NB4 (cell line): ENCODE measurements at regions not wholly inside any gene's neighbourhood (a gene's known extent, or its start where the extent isn't known, plus 50 kb on each side); places are given as distances from the start of the nearest gene placed in this dataset.

Experiments used
- DNase-seq: peaks from one replicate; pipeline ENCODE4 v3.0.0; 2010; ENCODE audit warnings: low read depth
- H3K4me3 ChIP-seq: one replicate; pipeline ENCODE4 v1.5.1; 2011; ENCODE audit warnings: mild to moderate bottlenecking, low read depth, low read length, moderate library complexity
- CTCF ChIP-seq: IDR thresholded peaks from one replicate; pipeline ENCODE4 v1.5.1; 2012; ENCODE audit warnings: low read depth, low read length
- MAX ChIP-seq: IDR thresholded peaks from 2 replicates; pipeline ENCODE4 v1.6.1; 2011; ENCODE audit warnings: low read depth, low read length
- MYC ChIP-seq: IDR thresholded peaks from 2 replicates; pipeline ENCODE4 v1.6.1; 2011; ENCODE audit warnings: low read depth, low read length
- POLR2A ChIP-seq: IDR thresholded peaks from 2 replicates; pipeline ENCODE4 v1.6.1; 2011; ENCODE audit warnings: mild to moderate bottlenecking; ENCODE audit not compliant: insufficient read length; ENCODE audit errors: extremely low read depth

- TF ChIP-seq MYC (no peak), CTCF (no peak), MAX (no peak), POLR2A (no peak)
- no peak overlapping the region for H3K4me3 ChIP-seq
- no peak for DNase-seq
Observed at GRCh38 chr19:23565256-23565655, 121.8 kb downstream of the ZNF675 start.

- no peak for DNase-seq
Observed at GRCh38 chr19:23563326-23563725, 123.7 kb downstream of the ZNF675 start.

GRCh38 chr19:23561341-23561740, 125.7 kb downstream of the ZNF675 start:
- TF ChIP-seq POLR2A (no peak), MYC (no peak), CTCF (no peak), MAX (no peak)
- H3K4me3 ChIP-seq: no peak overlapping the region
- no peak for DNase-seq

More at GRCh38 chr19:23563326-23563725, 123.7 kb downstream of the ZNF675 start:
- TF ChIP-seq CTCF: no peak
- H3K4me3 ChIP-seq: no peak overlapping the region

- DNase-seq: no peak
- TF ChIP-seq MAX (no peak), CTCF (no peak), POLR2A (no peak), MYC (no peak)
- no peak overlapping the region for H3K4me3 ChIP-seq
Observed at GRCh38 chr19:23560051-23560450, 127.0 kb downstream of the ZNF675 start.

GRCh38 chr19:23558541-23558940, 128.5 kb downstream of the ZNF675 start:
- H3K4me3 ChIP-seq: no peak overlapping the region
- TF ChIP-seq MAX (no peak), POLR2A (no peak), MYC (no peak), CTCF (no peak)
- no peak for DNase-seq

- TF ChIP-seq MYC (no peak), MAX (no peak), CTCF (no peak), POLR2A (no peak)
- DNase-seq: no peak
- H3K4me3 ChIP-seq: no peak overlapping the region
Observed at GRCh38 chr19:23557381-23557780, 129.6 kb downstream of the ZNF675 start.
